ENCODE measurements at regions not wholly inside any gene's neighbourhood (a gene's known extent, or its start where the extent isn't known, plus 50 kb on each side); places are given as distances from the start of the nearest gene placed in this dataset.

DNA sequence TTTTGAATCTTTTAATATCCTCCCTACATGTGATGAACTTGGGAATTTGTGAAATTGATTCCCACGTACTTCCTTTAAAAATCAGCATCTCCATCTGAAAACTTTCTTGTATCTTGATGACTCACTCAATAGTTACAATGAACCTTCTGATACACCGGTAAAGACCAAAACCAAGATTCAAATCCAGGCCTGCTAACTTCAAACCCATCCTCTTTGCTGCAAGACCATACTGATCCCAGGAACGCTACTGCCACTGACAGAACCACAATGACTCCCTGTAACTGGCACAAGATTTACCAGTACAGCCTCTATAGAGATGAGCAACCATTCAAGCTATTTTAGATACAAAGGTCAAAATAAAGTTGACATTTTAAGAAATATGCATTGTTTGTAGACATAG is 332.9 kb downstream of the DNAH5 start:
- Histone ChIP-seq H3K9ac (no peak overlapping the region), H3K27me3 (no peaks in the 10 kb centered on the region), H3K79me2 (ENCODE audit: low read depth) (no peaks in the 10 kb centered on the region), H4K20me1 (ENCODE audit: low read depth) (no peaks in the 10 kb centered on the region), H2AFZ (replicated peaks) (no peak overlapping the region), H3K4me1 (no peaks in the 10 kb centered on the region), H3K36me3 (no peaks in the 10 kb centered on the region), H3K4me3 (no peak overlapping the region), H3K27ac (no peak overlapping the region), H3F3A (ENCODE audit: low read depth) (no peaks in the 10 kb centered on the region), H3K9me3 (ENCODE audit: low read depth) (no peaks in the 10 kb centered on the region), H3K4me2 (no peak overlapping the region)
- no peak for DNase-seq (ENCODE audit: low spot score)
- no peaks in the 10 kb centered on the region for H3K36me3 Mint-ChIP-seq
- H3K27ac Mint-ChIP-seq, result no peak overlapping the region
- H3K9me3 Mint-ChIP-seq, result peaks cover 9% of the 10 kb centered on the region
- TF ChIP-seq EZH2 (IDR thresholded peaks at IDR 0.05) (no peak), EZH2phosphoT487 (IDR thresholded peaks at IDR 0.05) (no peak)
- TF ChIP-seq, protein P1, sequence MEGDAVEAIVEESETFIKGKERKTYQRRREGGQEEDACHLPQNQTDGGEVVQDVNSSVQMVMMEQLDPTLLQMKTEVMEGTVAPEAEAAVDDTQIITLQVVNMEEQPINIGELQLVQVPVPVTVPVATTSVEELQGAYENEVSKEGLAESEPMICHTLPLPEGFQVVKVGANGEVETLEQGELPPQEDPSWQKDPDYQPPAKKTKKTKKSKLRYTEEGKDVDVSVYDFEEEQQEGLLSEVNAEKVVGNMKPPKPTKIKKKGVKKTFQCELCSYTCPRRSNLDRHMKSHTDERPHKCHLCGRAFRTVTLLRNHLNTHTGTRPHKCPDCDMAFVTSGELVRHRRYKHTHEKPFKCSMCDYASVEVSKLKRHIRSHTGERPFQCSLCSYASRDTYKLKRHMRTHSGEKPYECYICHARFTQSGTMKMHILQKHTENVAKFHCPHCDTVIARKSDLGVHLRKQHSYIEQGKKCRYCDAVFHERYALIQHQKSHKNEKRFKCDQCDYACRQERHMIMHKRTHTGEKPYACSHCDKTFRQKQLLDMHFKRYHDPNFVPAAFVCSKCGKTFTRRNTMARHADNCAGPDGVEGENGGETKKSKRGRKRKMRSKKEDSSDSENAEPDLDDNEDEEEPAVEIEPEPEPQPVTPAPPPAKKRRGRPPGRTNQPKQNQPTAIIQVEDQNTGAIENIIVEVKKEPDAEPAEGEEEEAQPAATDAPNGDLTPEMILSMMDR (IDR thresholded peaks at IDR 0.05), result no peak
- peaks cover 3% of the 10 kb centered on the region for H3K4me1 Mint-ChIP-seq
- no peak overlapping the region for H3K4me3 Mint-ChIP-seq
- H3K27me3 Mint-ChIP-seq (ENCODE audit: insufficient read depth, low read depth), result no peaks in the 10 kb centered on the region

- Histone ChIP-seq H3F3A (ENCODE audit: low read depth) (no peaks in the 10 kb centered on the region), H3K36me3 (no peaks in the 10 kb centered on the region), H3K4me2 (no peak overlapping the region), H2AFZ (replicated peaks) (no peak overlapping the region), H3K27ac (no peak overlapping the region), H3K9ac (no peak overlapping the region), H3K9me3 (ENCODE audit: low read depth) (no peaks in the 10 kb centered on the region), H4K20me1 (ENCODE audit: low read depth) (no peaks in the 10 kb centered on the region), H3K4me3 (no peak overlapping the region), H3K4me1 (no peaks in the 10 kb centered on the region), H3K79me2 (ENCODE audit: low read depth) (no peaks in the 10 kb centered on the region), H3K27me3 (no peaks in the 10 kb centered on the region)
- Mint-ChIP-seq H3K36me3 (no peaks in the 10 kb centered on the region), H3K27me3 (ENCODE audit: insufficient read depth, low read depth) (no peaks in the 10 kb centered on the region), H3K4me3 (no peak overlapping the region), H3K27ac (no peak overlapping the region), H3K4me1 (peaks cover 3% of the 10 kb centered on the region), H3K9me3 (no peaks in the 10 kb centered on the region)
- DNase-seq (ENCODE audit: low spot score), result no peak
- TF ChIP-seq, protein P1 (IDR thresholded peaks at IDR 0.05), result no peak
- TF ChIP-seq EZH2phosphoT487 (IDR thresholded peaks at IDR 0.05), result no peak
- no peak for TF ChIP-seq EZH2 (IDR thresholded peaks at IDR 0.05)
These were observed 335.0 kb downstream of the DNAH5 start for GRCh38 chr5:13609504-13609903.

DNA sequence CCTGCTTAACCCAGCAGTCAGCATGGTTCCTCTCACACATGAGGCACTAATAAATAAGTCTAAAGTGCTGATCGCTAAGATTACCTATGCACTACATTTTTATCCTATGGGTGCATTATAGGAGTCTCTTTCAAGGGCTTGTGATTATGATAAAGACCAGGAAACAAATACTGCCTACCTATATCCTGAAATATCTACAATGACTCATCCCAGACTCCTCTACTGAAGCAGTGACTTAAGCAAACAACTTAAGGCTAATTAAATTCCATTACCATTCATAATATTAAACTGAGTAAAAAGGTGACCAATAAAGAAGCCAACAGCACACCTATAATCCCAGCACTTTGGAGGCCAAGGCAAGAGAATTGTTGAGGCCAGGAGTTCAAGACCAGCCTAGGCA is 338.4 kb downstream of the DNAH5 start:
- Mint-ChIP-seq H3K9me3 (no peaks in the 10 kb centered on the region), H3K4me1 (peaks cover 3% of the 10 kb centered on the region), H3K27ac (no peak overlapping the region), H3K4me3 (no peak overlapping the region), H3K36me3 (no peaks in the 10 kb centered on the region), H3K27me3 (ENCODE audit: insufficient read depth, low read depth) (peaks cover 2% of the 10 kb centered on the region)
- no peaks in the 10 kb centered on the region for H3K4me1 ChIP-seq
- H3K9me3 ChIP-seq (ENCODE audit: low read depth), result no peaks in the 10 kb centered on the region
- no peaks in the 10 kb centered on the region for H3K36me3 ChIP-seq
- no peak overlapping the region for H2AFZ ChIP-seq (replicated peaks)
- no peaks in the 10 kb centered on the region for H3F3A ChIP-seq (ENCODE audit: low read depth)
- TF ChIP-seq, protein P1 (IDR thresholded peaks at IDR 0.05), result no peak
- TF ChIP-seq EZH2phosphoT487 (IDR thresholded peaks at IDR 0.05) (no peak), EZH2 (IDR thresholded peaks at IDR 0.05) (no peak)
- no peaks in the 10 kb centered on the region for H3K27me3 ChIP-seq
- H3K4me2 ChIP-seq, result no peak overlapping the region
- H3K9ac ChIP-seq, result no peak overlapping the region
- H3K4me3 ChIP-seq, result no peak overlapping the region
- H4K20me1 ChIP-seq (ENCODE audit: low read depth), result no peaks in the 10 kb centered on the region
- no peak overlapping the region for H3K27ac ChIP-seq
- DNase-seq (ENCODE audit: low spot score), result no peak
- no peaks in the 10 kb centered on the region for H3K79me2 ChIP-seq (ENCODE audit: low read depth)
